DND-41 (cell line): ENCODE measurements at regions not wholly inside any gene's neighbourhood (a gene's known extent, or its start where the extent isn't known, plus 50 kb on each side); places are given as distances from the start of the nearest gene placed in this dataset.

ENCODE experiments used
- CTCF ChIP-seq: IDR thresholded peaks from 2 replicates; pipeline ENCODE4 v1.5.1; 2012; ENCODE audit warnings: borderline replicate concordance, low read length, moderate library complexity, mild to moderate bottlenecking; ENCODE audit not compliant: poor library complexity, severe bottlenecking; ENCODE audit errors: extremely low read depth
- EZH2 ChIP-seq: IDR thresholded peaks from 3 replicates; pipeline ENCODE4 v1.6.1; 2012; ENCODE audit warnings: borderline replicate concordance, low read depth, mild to moderate bottlenecking, moderate library complexity, low read length, inconsistent platforms; ENCODE audit not compliant: severe bottlenecking

GRCh38 chr13:74945637-74946036 is 536.3 kb downstream of the TBC1D4 start:
- TF ChIP-seq EZH2 = no peak
- no peak for TF ChIP-seq CTCF
